Left lung (tissue), 4 donors: ENCODE measurements at regions not wholly inside any gene's neighbourhood (a gene's known extent, or its start where the extent isn't known, plus 50 kb on each side); places are given as distances from the start of the nearest gene placed in this dataset.

Experiments
- ATAC-seq: fragments of 200-7000 bp; cut with Tn5 transposase; one replicate; pipeline ENCODE4 v1.9.1; 2020; ENCODE audit warnings: moderate library complexity
- DNase-seq, 4 donors: peaks; one replicate each; pipeline ENCODE4 v3.0.0-alpha.2; 2013 to 2020
- H3K27ac ChIP-seq, 2 donors: fragments of 200-600 bp; sonication (generic) in 1 of 2; one replicate each; pipeline versions ENCODE4 v1.5.0 to v1.8.0; 2020 to 2021
- H3K27me3 ChIP-seq, 2 donors: fragments of 200-600 bp; sonication (generic) in 1 of 2; one replicate each; pipeline versions ENCODE4 v1.5.0 to v1.8.0; 2020 to 2021
- H3K36me3 ChIP-seq, 2 donors: fragments of 200-600 bp; sonication (generic) in 1 of 2; one replicate each; pipeline versions ENCODE4 v1.5.0 to v1.8.0; 2020 to 2021
- H3K4me1 ChIP-seq, 2 donors: fragments of 200-600 bp; one replicate each; pipeline ENCODE4 v1.8.0; 2021
- H3K4me3 ChIP-seq, 2 donors: fragments of 200-600 bp; sonication (generic) in 1 of 2; one replicate each; pipeline versions ENCODE4 v1.5.0 to v1.8.0; 2020 to 2021; ENCODE audit warnings: mild to moderate bottlenecking in 1 of 2
- H3K9me3 ChIP-seq, 2 donors: fragments of 200-600 bp; sonication (generic) in 1 of 2; one replicate each; pipeline versions ENCODE4 v1.5.0 to v1.8.0; 2020 to 2021
- CTCF ChIP-seq, 2 donors: fragments of 200-600 bp; sonication (generic) in 1 of 2; IDR thresholded peaks; one replicate each; pipeline versions ENCODE4 v1.5.0 to v1.8.0; 2021; ENCODE audit warnings: antibody characterized with exemption in 2 of 2
- intact Hi-C, 2 donors: fragments of 100-400 bp; cut with DNase I; formaldehyde crosslinking; loops; one replicate each; pipeline versions ENCODE4 v1.11.2 to v1.14.2; 2022
- donor health status: DM: no; HTN: yes; CAD: no.
- donor health status: DM: no; HTN: no; CAD: no.

- ATAC-seq, result no peak
- no peak overlapping the region for H3K4me3 ChIP-seq
- H3K36me3 ChIP-seq, result no peaks in the 10 kb centered on the region
- TF ChIP-seq CTCF (IDR thresholded peaks at IDR 0.05), result no peak
- no peaks in the 10 kb centered on the region for H3K9me3 ChIP-seq
- no peaks in the 10 kb centered on the region for H3K27me3 ChIP-seq
- no peaks in the 10 kb centered on the region for H3K4me1 ChIP-seq
- DNase-seq, result no peak
- intact Hi-C loops, result no loop called here
- no peak overlapping the region for H3K27ac ChIP-seq
These were observed 73.8 kb upstream of the PPP2R5A start for GRCh38 chr1:212211371-212211770.

- ATAC-seq (no peak), DNase-seq (no peak)
- Histone ChIP-seq H3K36me3 (no peaks in the 10 kb centered on the region), H3K27ac (no peak overlapping the region), H3K4me3 (no peak overlapping the region), H3K4me1 (no peaks in the 10 kb centered on the region), H3K9me3 (no peaks in the 10 kb centered on the region), H3K27me3 (no peaks in the 10 kb centered on the region)
- intact Hi-C loops, result no loop called here
- no peak for TF ChIP-seq CTCF (IDR thresholded peaks at IDR 0.05)
These were observed 72.9 kb upstream of the PPP2R5A start for GRCh38 chr1:212212343-212212742.

- ATAC-seq, result no peak
- TF ChIP-seq CTCF (IDR thresholded peaks at IDR 0.05), result no peak
- no peak overlapping the region for H3K27ac ChIP-seq
These were observed 72.3 kb upstream of the PPP2R5A start for GRCh38 chr1:212212906-212213305.

GRCh38 chr1:212213784-212214183, 71.4 kb upstream of the PPP2R5A start:
- DNase-seq (no peak), ATAC-seq (no peak)
- Histone ChIP-seq H3K36me3 (no peaks in the 10 kb centered on the region), H3K9me3 (no peaks in the 10 kb centered on the region), H3K27me3 (no peaks in the 10 kb centered on the region), H3K27ac (no peak overlapping the region), H3K4me3 (no peak overlapping the region), H3K4me1 (peaks cover 4 to 7% of the 10 kb centered on the region in 2 donors)
- TF ChIP-seq CTCF (IDR thresholded peaks at IDR 0.05), result no peak
- intact Hi-C loops, result no loop called here

More at GRCh38 chr1:212212906-212213305, 72.3 kb upstream of the PPP2R5A start:
- intact Hi-C loops, result no loop called here
- no peaks in the 10 kb centered on the region for H3K9me3 ChIP-seq
- H3K4me1 ChIP-seq, result no peaks in the 10 kb centered on the region
- no peak overlapping the region for H3K4me3 ChIP-seq
- no peak for DNase-seq
- no peaks in the 10 kb centered on the region for H3K36me3 ChIP-seq
- H3K27me3 ChIP-seq, result no peaks in the 10 kb centered on the region

GRCh38 chr1:212214325-212214724, 70.9 kb upstream of the PPP2R5A start:
- Histone ChIP-seq H3K27ac (no peak overlapping the region), H3K4me3 (no peak overlapping the region), H3K4me1 (peaks cover 9% of the 10 kb centered on the region in 2 donors), H3K9me3 (no peaks in the 10 kb centered on the region), H3K36me3 (no peaks in the 10 kb centered on the region), H3K27me3 (no peaks in the 10 kb centered on the region)
- no peak for DNase-seq
- no peak for ATAC-seq
- intact Hi-C loops, result no loop called here
- no peak for TF ChIP-seq CTCF (IDR thresholded peaks at IDR 0.05)
